Mammary epithelial cell (primary cell): ENCODE measurements at regions not wholly inside any gene's neighbourhood (a gene's known extent, or its start where the extent isn't known, plus 50 kb on each side); places are given as distances from the start of the nearest gene placed in this dataset.

Experiments used
- EZH2 ChIP-seq: IDR thresholded peaks from 2 replicates; pipeline ENCODE4 v1.6.1; 2012; ENCODE audit warnings: low read length, inconsistent platforms, borderline replicate concordance
- TF ChIP-seq, protein P1 (sequence below), 2 donors: IDR thresholded peaks in 1 of 2; conservative IDR thresholded peaks in 1 of 2; 2 replicates each; pipeline ENCODE4 v1.5.1; 2011 to 2012; ENCODE audit warnings: inconsistent platforms in 2 of 2, low read length in 2 of 2, mild to moderate bottlenecking in 2 of 2, control low read depth in 1 of 2, low read depth in 1 of 2; ENCODE audit not compliant: insufficient read depth in 1 of 2; ENCODE audit errors: extremely low read depth in 1 of 2

DNA sequence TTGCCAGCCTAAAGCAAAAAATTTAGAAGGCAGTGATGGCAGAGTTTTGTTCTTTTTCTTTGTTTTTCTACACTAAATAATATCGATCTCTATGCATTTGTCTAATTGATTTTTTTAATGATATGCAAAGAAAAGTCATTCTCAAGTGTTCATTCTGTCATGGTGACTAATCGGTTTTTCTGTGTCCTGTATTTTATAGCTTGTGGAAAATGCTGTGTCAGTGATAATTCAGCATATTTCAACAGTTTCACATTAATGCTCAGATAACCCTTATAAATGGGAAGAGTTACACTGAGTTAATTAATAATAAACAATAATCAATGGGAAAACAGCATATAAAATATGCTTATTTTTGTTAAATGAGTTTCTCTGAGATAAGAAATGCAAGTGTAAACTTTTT lies 824.9 kb downstream of the AMY1C start:
- TF ChIP-seq, protein P1, sequence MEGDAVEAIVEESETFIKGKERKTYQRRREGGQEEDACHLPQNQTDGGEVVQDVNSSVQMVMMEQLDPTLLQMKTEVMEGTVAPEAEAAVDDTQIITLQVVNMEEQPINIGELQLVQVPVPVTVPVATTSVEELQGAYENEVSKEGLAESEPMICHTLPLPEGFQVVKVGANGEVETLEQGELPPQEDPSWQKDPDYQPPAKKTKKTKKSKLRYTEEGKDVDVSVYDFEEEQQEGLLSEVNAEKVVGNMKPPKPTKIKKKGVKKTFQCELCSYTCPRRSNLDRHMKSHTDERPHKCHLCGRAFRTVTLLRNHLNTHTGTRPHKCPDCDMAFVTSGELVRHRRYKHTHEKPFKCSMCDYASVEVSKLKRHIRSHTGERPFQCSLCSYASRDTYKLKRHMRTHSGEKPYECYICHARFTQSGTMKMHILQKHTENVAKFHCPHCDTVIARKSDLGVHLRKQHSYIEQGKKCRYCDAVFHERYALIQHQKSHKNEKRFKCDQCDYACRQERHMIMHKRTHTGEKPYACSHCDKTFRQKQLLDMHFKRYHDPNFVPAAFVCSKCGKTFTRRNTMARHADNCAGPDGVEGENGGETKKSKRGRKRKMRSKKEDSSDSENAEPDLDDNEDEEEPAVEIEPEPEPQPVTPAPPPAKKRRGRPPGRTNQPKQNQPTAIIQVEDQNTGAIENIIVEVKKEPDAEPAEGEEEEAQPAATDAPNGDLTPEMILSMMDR (conservative IDR thresholded peaks at IDR 0.05 in 1 of 2, IDR thresholded peaks at IDR 0.05 in 1 of 2; ENCODE audit: extremely low read depth in 1 of 2, insufficient read depth in 1 of 2, low read depth in 1 of 2, low read length in 2 of 2): no peak
- no peak for TF ChIP-seq EZH2
